ENCODE measurements at regions not wholly inside any gene's neighbourhood (a gene's known extent, or its start where the extent isn't known, plus 50 kb on each side); places are given as distances from the start of the nearest gene placed in this dataset.

GRCh38 chr13:106799781-106800335 lies 231.9 kb upstream of the ARGLU1 start:
- peaks cover 34% of the 10 kb centered on the region for H3K4me1 ChIP-seq (ENCODE audit: control insufficient read depth, insufficient read depth, low read length)
- no peaks in the 10 kb centered on the region for H3K27me3 ChIP-seq (ENCODE audit: control insufficient read depth, insufficient read depth, low read length, poor library complexity, severe bottlenecking)
- H3K36me3 ChIP-seq (ENCODE audit: control insufficient read depth, insufficient read depth, low read length): no peaks in the 10 kb centered on the region
- peak overlapping the region; percentile 17 for H3K27ac ChIP-seq (ENCODE audit: insufficient read depth, low read depth, low read length, poor library complexity, severe bottlenecking)
- WGBS, 2 experiments: 57 to 63% methylated on average over 9 to 10 of the region's 10 CpGs
- no peak overlapping the region for H3K4me3 ChIP-seq (ENCODE audit: insufficient read depth, low read depth, low read length)
- no peaks in the 10 kb centered on the region for H3K9me3 ChIP-seq (ENCODE audit: control insufficient read depth, low read length)

- H3K27ac ChIP-seq (ENCODE audit: insufficient read depth, low read depth, low read length, poor library complexity, severe bottlenecking): peak overlapping the region; percentile 86
- WGBS, 2 experiments: 39% methylated on average over 8 of the region's 9 CpGs
- no peaks in the 10 kb centered on the region for H3K36me3 ChIP-seq (ENCODE audit: control insufficient read depth, insufficient read depth, low read length)
- no peaks in the 10 kb centered on the region for H3K27me3 ChIP-seq (ENCODE audit: control insufficient read depth, insufficient read depth, low read length, poor library complexity, severe bottlenecking)
- peaks cover 25% of the 10 kb centered on the region for H3K4me1 ChIP-seq (ENCODE audit: control insufficient read depth, insufficient read depth, low read length)
- no peak overlapping the region for H3K4me3 ChIP-seq (ENCODE audit: insufficient read depth, low read depth, low read length)
- H3K9me3 ChIP-seq (ENCODE audit: control insufficient read depth, low read length): no peaks in the 10 kb centered on the region
Observed at GRCh38 chr13:106797081-106797640, 229.2 kb upstream of the ARGLU1 start.

GRCh38 chr13:106796280-106797047 lies 228.5 kb upstream of the ARGLU1 start:
- peaks cover 25% of the 10 kb centered on the region for H3K4me1 ChIP-seq (ENCODE audit: control insufficient read depth, insufficient read depth, low read length)
- peak overlapping the region; percentile 14 for H3K4me3 ChIP-seq (ENCODE audit: insufficient read depth, low read depth, low read length)
- 1% methylated on average over 15 to 16 of the region's 16 CpGs for WGBS, 2 experiments
- peak overlapping the region; percentile 86 for H3K27ac ChIP-seq (ENCODE audit: insufficient read depth, low read depth, low read length, poor library complexity, severe bottlenecking)
- H3K9me3 ChIP-seq (ENCODE audit: control insufficient read depth, low read length): no peaks in the 10 kb centered on the region
- H3K36me3 ChIP-seq (ENCODE audit: control insufficient read depth, insufficient read depth, low read length): no peaks in the 10 kb centered on the region
- no peaks in the 10 kb centered on the region for H3K27me3 ChIP-seq (ENCODE audit: control insufficient read depth, insufficient read depth, low read length, poor library complexity, severe bottlenecking)

- peak overlapping the region; percentile 14 for H3K4me3 ChIP-seq (ENCODE audit: insufficient read depth, low read depth, low read length)
- no peaks in the 10 kb centered on the region for H3K36me3 ChIP-seq (ENCODE audit: control insufficient read depth, insufficient read depth, low read length)
- WGBS, 2 experiments: 11 to 14% methylated on average over 9 of the region's 9 CpGs
- peaks cover 27% of the 10 kb centered on the region for H3K4me1 ChIP-seq (ENCODE audit: control insufficient read depth, insufficient read depth, low read length)
- peak overlapping the region; percentile 47 for H3K27ac ChIP-seq (ENCODE audit: insufficient read depth, low read depth, low read length, poor library complexity, severe bottlenecking)
- H3K27me3 ChIP-seq (ENCODE audit: control insufficient read depth, insufficient read depth, low read length, poor library complexity, severe bottlenecking): no peaks in the 10 kb centered on the region
- no peaks in the 10 kb centered on the region for H3K9me3 ChIP-seq (ENCODE audit: control insufficient read depth, low read length)
Observed at GRCh38 chr13:106795847-106796246, 227.9 kb upstream of the ARGLU1 start.

GRCh38 chr13:106794117-106794516 lies 226.2 kb upstream of the ARGLU1 start:
- 81 to 90% methylated on average over 3 to 4 of the region's 4 CpGs for WGBS, 2 experiments
- no peaks in the 10 kb centered on the region for H3K27me3 ChIP-seq (ENCODE audit: control insufficient read depth, insufficient read depth, low read length, poor library complexity, severe bottlenecking)
- no peaks in the 10 kb centered on the region for H3K36me3 ChIP-seq (ENCODE audit: control insufficient read depth, insufficient read depth, low read length)
- no peaks in the 10 kb centered on the region for H3K9me3 ChIP-seq (ENCODE audit: control insufficient read depth, low read length)
- H3K4me1 ChIP-seq (ENCODE audit: control insufficient read depth, insufficient read depth, low read length): peaks cover 26% of the 10 kb centered on the region
- H3K4me3 ChIP-seq (ENCODE audit: insufficient read depth, low read depth, low read length): no peak overlapping the region
- H3K27ac ChIP-seq (ENCODE audit: insufficient read depth, low read depth, low read length, poor library complexity, severe bottlenecking): no peak overlapping the region

- Histone ChIP-seq H3K4me3 (ENCODE audit: insufficient read depth, low read depth, low read length) (no peak overlapping the region), H3K36me3 (ENCODE audit: control insufficient read depth, insufficient read depth, low read length) (no peaks in the 10 kb centered on the region), H3K27ac (ENCODE audit: insufficient read depth, low read depth, low read length, poor library complexity, severe bottlenecking) (no peak overlapping the region), H3K27me3 (ENCODE audit: control insufficient read depth, insufficient read depth, low read length, poor library complexity, severe bottlenecking) (no peaks in the 10 kb centered on the region), H3K4me1 (ENCODE audit: control insufficient read depth, insufficient read depth, low read length) (peaks cover 16% of the 10 kb centered on the region), H3K9me3 (ENCODE audit: control insufficient read depth, low read length) (no peaks in the 10 kb centered on the region)
Observed at GRCh38 chr13:106789911-106790310, 222.0 kb upstream of the ARGLU1 start.

- Histone ChIP-seq H3K4me1 (ENCODE audit: control insufficient read depth, insufficient read depth, low read length) (peaks cover 16% of the 10 kb centered on the region), H3K4me3 (ENCODE audit: insufficient read depth, low read depth, low read length) (no peak overlapping the region), H3K9me3 (ENCODE audit: control insufficient read depth, low read length) (no peaks in the 10 kb centered on the region), H3K27ac (ENCODE audit: insufficient read depth, low read depth, low read length, poor library complexity, severe bottlenecking) (no peak overlapping the region), H3K36me3 (ENCODE audit: control insufficient read depth, insufficient read depth, low read length) (no peaks in the 10 kb centered on the region), H3K27me3 (ENCODE audit: control insufficient read depth, insufficient read depth, low read length, poor library complexity, severe bottlenecking) (no peaks in the 10 kb centered on the region)
- WGBS, 2 experiments: 66 to 71% methylated on average over 5 of the region's 5 CpGs
Observed at GRCh38 chr13:106786006-106786563, 218.1 kb upstream of the ARGLU1 start.

GRCh38 chr13:106774621-106775020 lies 206.7 kb upstream of the ARGLU1 start:
- no peaks in the 10 kb centered on the region for H3K4me1 ChIP-seq (ENCODE audit: control insufficient read depth, insufficient read depth, low read length)
- WGBS, 2 experiments: 82 to 97% methylated on average over 1 of the region's 1 CpG
- H3K9me3 ChIP-seq (ENCODE audit: control insufficient read depth, low read length): no peaks in the 10 kb centered on the region
- H3K27ac ChIP-seq (ENCODE audit: insufficient read depth, low read depth, low read length, poor library complexity, severe bottlenecking): no peak overlapping the region
- H3K27me3 ChIP-seq (ENCODE audit: control insufficient read depth, insufficient read depth, low read length, poor library complexity, severe bottlenecking): no peaks in the 10 kb centered on the region
- H3K36me3 ChIP-seq (ENCODE audit: control insufficient read depth, insufficient read depth, low read length): peaks cover 2% of the 10 kb centered on the region
- no peak overlapping the region for H3K4me3 ChIP-seq (ENCODE audit: insufficient read depth, low read depth, low read length)

- H3K9me3 ChIP-seq (ENCODE audit: control insufficient read depth, low read length): no peaks in the 10 kb centered on the region
- H3K27me3 ChIP-seq (ENCODE audit: control insufficient read depth, insufficient read depth, low read length, poor library complexity, severe bottlenecking): no peaks in the 10 kb centered on the region
- peaks cover 2% of the 10 kb centered on the region for H3K36me3 ChIP-seq (ENCODE audit: control insufficient read depth, insufficient read depth, low read length)
- no peak overlapping the region for H3K27ac ChIP-seq (ENCODE audit: insufficient read depth, low read depth, low read length, poor library complexity, severe bottlenecking)
- 75 to 78% methylated on average over 6 of the region's 6 CpGs for WGBS, 2 experiments
- no peak overlapping the region for H3K4me3 ChIP-seq (ENCODE audit: insufficient read depth, low read depth, low read length)
- H3K4me1 ChIP-seq (ENCODE audit: control insufficient read depth, insufficient read depth, low read length): no peaks in the 10 kb centered on the region
Observed at GRCh38 chr13:106772006-106772601, 204.2 kb upstream of the ARGLU1 start.

GRCh38 chr13:106768991-106769390 lies 201.1 kb upstream of the ARGLU1 start:
- Histone ChIP-seq H3K4me3 (ENCODE audit: insufficient read depth, low read depth, low read length) (no peak overlapping the region), H3K27ac (ENCODE audit: insufficient read depth, low read depth, low read length, poor library complexity, severe bottlenecking) (no peak overlapping the region), H3K9me3 (ENCODE audit: control insufficient read depth, low read length) (no peaks in the 10 kb centered on the region), H3K4me1 (ENCODE audit: control insufficient read depth, insufficient read depth, low read length) (no peaks in the 10 kb centered on the region), H3K27me3 (ENCODE audit: control insufficient read depth, insufficient read depth, low read length, poor library complexity, severe bottlenecking) (no peaks in the 10 kb centered on the region), H3K36me3 (ENCODE audit: control insufficient read depth, insufficient read depth, low read length) (no peaks in the 10 kb centered on the region)
- WGBS, 2 experiments: 93 to 96% methylated on average over 3 of the region's 3 CpGs
